GM12875 (cell line): ENCODE measurements at regions not wholly inside any gene's neighbourhood (a gene's known extent, or its start where the extent isn't known, plus 50 kb on each side); places are given as distances from the start of the nearest gene placed in this dataset.
A peak's percentile ranks its signal among the peaks of the same experiment; 100 is the strongest.

ENCODE experiments used
- H3K4me3 ChIP-seq: one replicate; pipeline ENCODE4 v1.5.1; 2011; ENCODE audit warnings: low read depth, low read length, control low read depth
- TF ChIP-seq, protein P1 (sequence below): IDR thresholded peaks from 2 replicates; pipeline ENCODE4 v1.5.1; 2011; ENCODE audit warnings: low read depth, mild to moderate bottlenecking, control low read depth, inconsistent platforms, low read length, moderate library complexity, borderline replicate concordance; ENCODE audit not compliant: insufficient read depth

GRCh38 chr1:198929111-198929604, 290.3 kb downstream of the PTPRC start:
- TF ChIP-seq, protein P1, sequence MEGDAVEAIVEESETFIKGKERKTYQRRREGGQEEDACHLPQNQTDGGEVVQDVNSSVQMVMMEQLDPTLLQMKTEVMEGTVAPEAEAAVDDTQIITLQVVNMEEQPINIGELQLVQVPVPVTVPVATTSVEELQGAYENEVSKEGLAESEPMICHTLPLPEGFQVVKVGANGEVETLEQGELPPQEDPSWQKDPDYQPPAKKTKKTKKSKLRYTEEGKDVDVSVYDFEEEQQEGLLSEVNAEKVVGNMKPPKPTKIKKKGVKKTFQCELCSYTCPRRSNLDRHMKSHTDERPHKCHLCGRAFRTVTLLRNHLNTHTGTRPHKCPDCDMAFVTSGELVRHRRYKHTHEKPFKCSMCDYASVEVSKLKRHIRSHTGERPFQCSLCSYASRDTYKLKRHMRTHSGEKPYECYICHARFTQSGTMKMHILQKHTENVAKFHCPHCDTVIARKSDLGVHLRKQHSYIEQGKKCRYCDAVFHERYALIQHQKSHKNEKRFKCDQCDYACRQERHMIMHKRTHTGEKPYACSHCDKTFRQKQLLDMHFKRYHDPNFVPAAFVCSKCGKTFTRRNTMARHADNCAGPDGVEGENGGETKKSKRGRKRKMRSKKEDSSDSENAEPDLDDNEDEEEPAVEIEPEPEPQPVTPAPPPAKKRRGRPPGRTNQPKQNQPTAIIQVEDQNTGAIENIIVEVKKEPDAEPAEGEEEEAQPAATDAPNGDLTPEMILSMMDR: no peak
- H3K4me3 ChIP-seq: no peak overlapping the region

GRCh38 chr1:198929961-198930599, 291.2 kb downstream of the PTPRC start:
- TF ChIP-seq, protein P1: no peak
- H3K4me3 ChIP-seq: peak overlapping the region; percentile 45

- TF ChIP-seq, protein P1: no peak
- peak overlapping the region; percentile 15 for H3K4me3 ChIP-seq
Observed at GRCh38 chr1:198932351-198932991, 293.6 kb downstream of the PTPRC start.

DNA sequence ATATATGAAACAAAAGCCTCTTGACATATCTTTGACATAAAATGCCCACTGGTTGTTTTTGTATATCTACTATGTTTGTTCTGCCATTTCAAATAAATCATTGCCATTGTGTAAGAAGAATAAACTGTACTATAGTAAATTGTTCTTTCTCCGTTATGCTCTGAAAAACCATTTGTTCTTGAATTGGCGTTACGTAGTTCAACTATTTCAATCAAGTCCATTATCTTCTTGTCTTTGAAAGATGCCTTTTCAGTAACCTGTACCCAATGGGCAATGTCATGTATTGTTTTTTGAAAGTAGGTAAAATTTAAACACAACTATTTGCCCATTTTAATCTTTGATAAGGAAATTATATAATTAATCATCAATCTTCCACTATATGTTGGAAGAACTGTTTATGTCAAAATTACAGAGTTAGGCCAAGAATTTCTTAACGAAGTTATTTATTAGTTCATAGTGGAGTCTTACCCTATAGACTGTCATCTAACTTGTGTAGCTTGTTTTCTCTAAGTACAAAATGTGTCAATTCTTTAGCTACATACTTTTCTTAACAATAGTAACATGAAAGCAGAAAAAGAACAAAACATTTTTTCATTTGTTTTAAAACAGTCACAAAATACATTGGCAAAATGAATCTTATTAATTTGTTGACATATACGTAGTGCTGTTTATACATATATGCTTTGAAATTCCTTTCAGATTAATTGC, 294.8 kb downstream of the PTPRC start:
- TF ChIP-seq, protein P1: no peak
- H3K4me3 ChIP-seq: peak overlapping the region; percentile 35

GRCh38 chr1:198934426-198934825, 295.6 kb downstream of the PTPRC start:
- peak overlapping the region; percentile 74 for H3K4me3 ChIP-seq

DNA sequence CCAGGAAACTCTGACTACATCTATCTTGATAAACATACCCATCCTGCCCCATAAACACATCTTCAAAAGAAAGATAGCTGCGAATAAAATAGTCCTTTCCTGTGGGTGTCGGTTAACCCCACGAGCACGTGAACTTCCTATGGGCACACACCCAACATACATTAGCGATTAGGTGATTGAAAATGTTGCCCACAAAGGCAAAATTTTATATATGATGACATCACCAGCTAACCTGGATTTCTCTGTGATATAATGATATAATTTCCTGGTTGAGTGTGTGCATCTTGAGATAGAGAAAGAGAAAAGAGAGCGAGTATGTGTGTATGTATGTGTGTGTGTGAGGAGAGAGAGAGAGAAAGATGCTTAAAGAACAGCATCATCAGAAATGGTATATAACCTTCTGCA, 296.1 kb downstream of the PTPRC start:
- TF ChIP-seq, protein P1: no peak
- peak overlapping the region; percentile 74 for H3K4me3 ChIP-seq

More at GRCh38 chr1:198934426-198934825, 295.6 kb downstream of the PTPRC start:
- TF ChIP-seq, protein P1: no peak
